ENCODE measurements at regions not wholly inside any gene's neighbourhood (a gene's known extent, or its start where the extent isn't known, plus 50 kb on each side); places are given as distances from the start of the nearest gene placed in this dataset.

DNA sequence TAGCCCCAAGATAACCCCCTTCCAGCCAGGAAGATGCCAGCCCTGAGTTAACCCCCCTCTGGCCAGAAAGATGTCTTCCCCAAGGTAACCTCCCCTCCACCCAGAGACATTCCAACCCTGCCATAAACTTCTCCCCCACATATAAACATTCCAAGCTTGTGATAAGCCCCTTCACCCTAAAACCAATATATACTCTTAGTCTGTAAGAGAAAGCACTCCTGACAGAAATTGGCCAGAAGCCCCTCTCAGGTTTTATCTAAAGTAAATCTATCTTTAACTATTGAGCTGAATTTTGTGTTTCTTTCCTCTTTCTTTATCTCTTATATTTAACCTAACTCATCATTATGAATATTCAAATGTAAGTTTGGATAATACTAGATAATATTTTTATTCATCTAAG is 1775.8 kb upstream of the MIR17HG start:
- H3K27ac Mint-ChIP-seq = no peak overlapping the region
- peaks cover 10% of the 10 kb centered on the region for H3K36me3 Mint-ChIP-seq (ENCODE audit: low read depth)
- no peak overlapping the region for H3K4me3 Mint-ChIP-seq
- DNase-seq = no peak
- H3K4me1 Mint-ChIP-seq = no peaks in the 10 kb centered on the region
- no peaks in the 10 kb centered on the region for H3K27me3 Mint-ChIP-seq (ENCODE audit: low read depth, poor library complexity)
- peaks cover 28% of the 10 kb centered on the region for H3K9me3 Mint-ChIP-seq
- TF ChIP-seq, protein P1, sequence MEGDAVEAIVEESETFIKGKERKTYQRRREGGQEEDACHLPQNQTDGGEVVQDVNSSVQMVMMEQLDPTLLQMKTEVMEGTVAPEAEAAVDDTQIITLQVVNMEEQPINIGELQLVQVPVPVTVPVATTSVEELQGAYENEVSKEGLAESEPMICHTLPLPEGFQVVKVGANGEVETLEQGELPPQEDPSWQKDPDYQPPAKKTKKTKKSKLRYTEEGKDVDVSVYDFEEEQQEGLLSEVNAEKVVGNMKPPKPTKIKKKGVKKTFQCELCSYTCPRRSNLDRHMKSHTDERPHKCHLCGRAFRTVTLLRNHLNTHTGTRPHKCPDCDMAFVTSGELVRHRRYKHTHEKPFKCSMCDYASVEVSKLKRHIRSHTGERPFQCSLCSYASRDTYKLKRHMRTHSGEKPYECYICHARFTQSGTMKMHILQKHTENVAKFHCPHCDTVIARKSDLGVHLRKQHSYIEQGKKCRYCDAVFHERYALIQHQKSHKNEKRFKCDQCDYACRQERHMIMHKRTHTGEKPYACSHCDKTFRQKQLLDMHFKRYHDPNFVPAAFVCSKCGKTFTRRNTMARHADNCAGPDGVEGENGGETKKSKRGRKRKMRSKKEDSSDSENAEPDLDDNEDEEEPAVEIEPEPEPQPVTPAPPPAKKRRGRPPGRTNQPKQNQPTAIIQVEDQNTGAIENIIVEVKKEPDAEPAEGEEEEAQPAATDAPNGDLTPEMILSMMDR (IDR thresholded peaks at IDR 0.05) = no peak

DNA sequence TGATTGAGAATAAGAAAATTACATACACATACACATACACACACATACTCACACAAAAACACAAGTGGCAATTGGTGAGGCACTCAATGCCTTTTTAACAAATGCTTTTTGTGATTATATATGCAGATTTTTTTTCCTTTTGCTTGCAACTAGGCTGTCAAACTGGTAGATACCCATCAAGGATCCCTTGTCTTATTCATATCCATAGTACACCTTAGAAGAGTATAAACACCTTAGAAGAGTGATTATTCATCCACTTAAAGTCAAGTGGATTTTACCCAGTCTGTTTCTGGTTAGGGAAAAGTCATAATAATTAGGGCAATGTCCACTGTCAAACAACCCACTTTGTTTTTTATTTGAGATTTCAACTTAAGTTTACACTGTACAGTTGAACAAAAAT is 1773.4 kb upstream of the MIR17HG start:
- TF ChIP-seq, protein P1 (IDR thresholded peaks at IDR 0.05) = no peak
- Mint-ChIP-seq H3K27me3 (ENCODE audit: low read depth, poor library complexity) (no peaks in the 10 kb centered on the region), H3K4me3 (no peak overlapping the region), H3K4me1 (no peaks in the 10 kb centered on the region), H3K36me3 (ENCODE audit: low read depth) (peaks cover 10% of the 10 kb centered on the region), H3K9me3 (peaks cover 28% of the 10 kb centered on the region), H3K27ac (no peak overlapping the region)
- DNase-seq = no peak

DNA sequence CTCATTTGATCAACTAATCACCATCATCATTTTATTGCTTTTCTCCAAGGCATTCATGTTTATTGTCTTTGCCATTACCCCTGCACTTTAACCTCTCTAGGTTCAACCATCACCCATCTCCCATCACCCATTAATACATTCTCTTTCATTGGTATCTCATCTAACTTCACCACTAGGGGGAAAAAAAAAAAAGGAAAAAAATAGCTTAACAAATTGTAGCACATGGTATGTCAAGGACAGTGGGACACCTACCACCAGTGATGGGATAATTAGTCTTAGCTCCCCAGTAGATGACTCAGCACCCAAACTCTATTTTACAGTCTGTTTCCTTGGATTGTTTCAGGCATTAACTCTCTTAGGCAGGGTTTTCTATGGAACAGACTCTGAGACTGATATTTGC is 1770.2 kb upstream of the MIR17HG start:
- no peak overlapping the region for H3K4me3 Mint-ChIP-seq
- no peaks in the 10 kb centered on the region for H3K36me3 Mint-ChIP-seq (ENCODE audit: low read depth)
- H3K4me1 Mint-ChIP-seq = no peaks in the 10 kb centered on the region
- DNase-seq = no peak
- no peak overlapping the region for H3K27ac Mint-ChIP-seq
- peaks cover 7% of the 10 kb centered on the region for H3K9me3 Mint-ChIP-seq
- no peaks in the 10 kb centered on the region for H3K27me3 Mint-ChIP-seq (ENCODE audit: low read depth, poor library complexity)
- TF ChIP-seq, protein P1 (IDR thresholded peaks at IDR 0.05) = no peak

- Mint-ChIP-seq H3K27ac (no peak overlapping the region), H3K4me3 (no peak overlapping the region), H3K4me1 (no peaks in the 10 kb centered on the region), H3K36me3 (ENCODE audit: low read depth) (no peaks in the 10 kb centered on the region), H3K9me3 (no peaks in the 10 kb centered on the region), H3K27me3 (ENCODE audit: low read depth, poor library complexity) (no peaks in the 10 kb centered on the region)
- TF ChIP-seq, protein P1 (IDR thresholded peaks at IDR 0.05) = no peak
- no peak for DNase-seq
These were observed 1763.3 kb upstream of the MIR17HG start for GRCh38 chr13:89584058-89584620.

GRCh38 chr13:89602655-89603054 is 1744.8 kb upstream of the MIR17HG start:
- no peak overlapping the region for H3K27ac Mint-ChIP-seq
- no peaks in the 10 kb centered on the region for H3K36me3 Mint-ChIP-seq (ENCODE audit: low read depth)
- H3K4me3 Mint-ChIP-seq = no peak overlapping the region
- H3K9me3 Mint-ChIP-seq = peaks cover 16% of the 10 kb centered on the region
- DNase-seq = no peak
- H3K27me3 Mint-ChIP-seq (ENCODE audit: low read depth, poor library complexity) = no peaks in the 10 kb centered on the region
- TF ChIP-seq, protein P1 (IDR thresholded peaks at IDR 0.05) = no peak
- H3K4me1 Mint-ChIP-seq = peaks cover 8% of the 10 kb centered on the region

DNA sequence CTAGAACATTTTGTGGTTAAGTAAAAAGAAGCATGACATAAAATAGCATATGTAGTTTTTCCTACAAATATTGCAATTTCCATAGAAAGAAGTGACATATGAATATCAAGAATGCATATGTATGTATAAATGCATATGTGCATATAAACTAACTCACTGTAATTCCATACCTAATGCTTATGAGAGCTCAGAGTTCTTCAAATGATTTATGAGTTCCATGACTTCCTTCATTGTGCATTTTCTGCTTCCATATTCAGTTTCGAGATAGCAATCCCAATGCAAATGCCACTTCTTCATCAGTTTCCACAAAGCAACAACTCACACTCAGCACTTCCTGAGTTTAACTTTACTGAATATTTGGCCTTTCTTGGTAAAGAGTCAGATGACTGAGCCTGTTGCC is 1744.3 kb upstream of the MIR17HG start:
- TF ChIP-seq, protein P1 (IDR thresholded peaks at IDR 0.05) = no peak

More for the DNA sequence above, 1744.3 kb upstream of the MIR17HG start:
- Mint-ChIP-seq H3K27me3 (ENCODE audit: low read depth, poor library complexity) (no peaks in the 10 kb centered on the region), H3K4me1 (peaks cover 8% of the 10 kb centered on the region), H3K27ac (no peak overlapping the region), H3K36me3 (ENCODE audit: low read depth) (no peaks in the 10 kb centered on the region), H3K9me3 (peaks cover 16% of the 10 kb centered on the region), H3K4me3 (no peak overlapping the region)
- no peak for DNase-seq
